ENCODE measurements at regions not wholly inside any gene's neighbourhood (a gene's known extent, or its start where the extent isn't known, plus 50 kb on each side); places are given as distances from the start of the nearest gene placed in this dataset.
"Not testable (repeated sequence)": the region's sequence is repeated elsewhere in the genome, so short reads cannot be mapped to it uniquely, and the experiment has no call there.

DNA sequence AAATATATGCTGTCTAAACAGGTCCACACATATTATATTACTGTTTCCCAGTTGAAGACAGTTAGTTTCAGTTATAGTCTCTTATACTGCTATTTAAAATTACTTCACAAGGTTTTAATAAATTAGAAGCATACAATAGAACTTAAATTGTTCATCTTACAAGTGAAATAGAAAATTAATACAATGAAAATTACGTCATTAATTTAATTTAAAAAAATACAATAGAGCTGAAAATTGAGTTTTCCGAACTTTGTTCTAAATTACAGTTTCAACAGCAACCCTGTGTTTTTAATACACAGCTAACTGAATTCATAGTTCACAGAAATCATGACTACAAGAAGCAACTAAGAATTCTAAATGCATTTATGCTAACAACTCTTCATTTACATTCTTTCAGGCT lies 525.7 kb upstream of the FOXG1 start:
- DNase-seq (ENCODE audit: low read depth): no peak
- H3K4me3 ChIP-seq (ENCODE audit: low read length): no peak overlapping the region
- TF ChIP-seq, protein P1, sequence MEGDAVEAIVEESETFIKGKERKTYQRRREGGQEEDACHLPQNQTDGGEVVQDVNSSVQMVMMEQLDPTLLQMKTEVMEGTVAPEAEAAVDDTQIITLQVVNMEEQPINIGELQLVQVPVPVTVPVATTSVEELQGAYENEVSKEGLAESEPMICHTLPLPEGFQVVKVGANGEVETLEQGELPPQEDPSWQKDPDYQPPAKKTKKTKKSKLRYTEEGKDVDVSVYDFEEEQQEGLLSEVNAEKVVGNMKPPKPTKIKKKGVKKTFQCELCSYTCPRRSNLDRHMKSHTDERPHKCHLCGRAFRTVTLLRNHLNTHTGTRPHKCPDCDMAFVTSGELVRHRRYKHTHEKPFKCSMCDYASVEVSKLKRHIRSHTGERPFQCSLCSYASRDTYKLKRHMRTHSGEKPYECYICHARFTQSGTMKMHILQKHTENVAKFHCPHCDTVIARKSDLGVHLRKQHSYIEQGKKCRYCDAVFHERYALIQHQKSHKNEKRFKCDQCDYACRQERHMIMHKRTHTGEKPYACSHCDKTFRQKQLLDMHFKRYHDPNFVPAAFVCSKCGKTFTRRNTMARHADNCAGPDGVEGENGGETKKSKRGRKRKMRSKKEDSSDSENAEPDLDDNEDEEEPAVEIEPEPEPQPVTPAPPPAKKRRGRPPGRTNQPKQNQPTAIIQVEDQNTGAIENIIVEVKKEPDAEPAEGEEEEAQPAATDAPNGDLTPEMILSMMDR (conservative IDR thresholded peaks at IDR 0.05; ENCODE audit: low read depth, low read length): no peak

DNA sequence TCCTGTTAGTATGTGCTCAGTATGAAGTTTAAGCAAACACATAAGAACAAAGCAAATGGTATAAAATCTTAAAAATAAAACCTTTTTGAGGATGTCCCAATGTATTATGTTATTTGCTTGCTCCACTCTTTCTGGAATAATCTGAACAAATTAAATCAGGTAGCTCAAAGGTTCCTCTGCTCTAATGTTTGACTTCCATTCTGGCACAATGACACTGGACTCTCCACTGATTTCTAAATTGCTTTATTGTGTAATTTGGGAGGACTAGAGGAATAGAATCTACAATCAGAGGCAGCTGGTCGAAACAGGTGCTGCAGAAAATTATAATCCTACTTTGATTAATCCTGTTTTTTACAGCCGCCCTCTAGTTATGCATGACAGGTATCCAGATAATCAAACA lies 523.7 kb upstream of the FOXG1 start:
- TF ChIP-seq, protein P1 (conservative IDR thresholded peaks at IDR 0.05; ENCODE audit: low read depth, low read length): no peak

DNA sequence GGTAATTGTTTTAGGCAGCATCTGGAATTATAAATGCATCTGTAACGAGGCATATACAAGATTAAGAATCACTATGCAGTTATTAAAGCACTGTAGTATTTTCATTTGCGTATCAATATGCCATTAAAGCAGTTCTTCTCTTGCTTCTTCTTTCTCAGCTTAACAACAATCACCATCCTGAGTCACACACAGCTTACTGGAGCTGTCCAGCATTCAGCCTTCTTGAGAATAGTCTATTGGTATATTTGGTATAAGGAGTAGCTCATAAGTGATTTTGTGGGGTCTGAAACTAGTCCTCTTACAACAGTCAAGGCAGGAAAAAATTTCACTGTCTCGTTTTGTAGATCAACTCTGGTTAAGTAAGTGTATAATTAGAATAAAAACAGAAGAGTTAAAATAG lies 523.0 kb upstream of the FOXG1 start:
- H3K4me3 ChIP-seq (ENCODE audit: low read length): no peak overlapping the region
- TF ChIP-seq, protein P1 (conservative IDR thresholded peaks at IDR 0.05; ENCODE audit: low read depth, low read length): no peak
- DNase-seq (ENCODE audit: low read depth): no peak

More for the DNA sequence above, 523.7 kb upstream of the FOXG1 start:
- no peak for DNase-seq (ENCODE audit: low read depth)
- no peak overlapping the region for H3K4me3 ChIP-seq (ENCODE audit: low read length)

DNA sequence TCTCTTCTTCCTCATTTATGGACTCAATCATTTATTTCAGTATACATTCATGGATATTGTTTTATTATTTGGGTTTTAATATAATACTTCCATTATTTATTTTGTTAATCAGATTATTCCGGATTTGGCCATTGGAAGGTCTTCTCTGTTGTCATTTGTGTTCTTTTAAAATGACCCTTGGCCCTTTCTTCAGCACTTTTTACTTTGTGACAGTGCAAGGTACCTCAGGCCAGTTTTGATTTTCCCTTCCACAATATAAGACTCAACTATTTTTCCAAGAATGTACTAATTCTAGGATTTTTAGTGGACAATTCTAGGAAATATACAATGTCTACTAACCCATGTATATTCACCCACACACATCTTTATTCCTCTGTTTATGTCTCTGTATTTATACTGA lies 521.4 kb upstream of the FOXG1 start:
- no peak overlapping the region for H3K4me3 ChIP-seq (ENCODE audit: low read length)
- TF ChIP-seq, protein P1 (conservative IDR thresholded peaks at IDR 0.05; ENCODE audit: low read depth, low read length): no peak
- DNase-seq (ENCODE audit: low read depth): no peak

DNA sequence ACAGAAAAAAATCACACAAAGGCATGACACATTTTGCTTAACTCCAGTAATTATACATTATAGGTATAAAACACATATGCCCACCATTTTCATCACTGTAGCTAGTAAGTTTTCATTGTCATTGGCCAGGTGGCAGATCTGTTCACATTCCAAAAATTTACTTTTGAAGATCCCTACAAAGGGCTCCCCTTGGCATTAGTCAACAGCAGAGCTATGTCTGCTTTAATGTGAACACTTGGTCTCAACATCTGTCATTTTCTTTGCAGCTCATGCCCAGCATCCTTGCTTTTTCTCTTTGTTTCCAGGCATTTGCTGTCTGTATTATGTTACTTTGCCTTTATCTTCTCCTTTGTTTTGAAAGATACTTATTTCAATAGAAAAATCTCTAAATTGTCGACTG lies 519.1 kb upstream of the FOXG1 start:
- no peak for DNase-seq (ENCODE audit: low read depth)
- TF ChIP-seq, protein P1 (conservative IDR thresholded peaks at IDR 0.05; ENCODE audit: low read depth, low read length): no peak
- no peak overlapping the region for H3K4me3 ChIP-seq (ENCODE audit: low read length)

DNA sequence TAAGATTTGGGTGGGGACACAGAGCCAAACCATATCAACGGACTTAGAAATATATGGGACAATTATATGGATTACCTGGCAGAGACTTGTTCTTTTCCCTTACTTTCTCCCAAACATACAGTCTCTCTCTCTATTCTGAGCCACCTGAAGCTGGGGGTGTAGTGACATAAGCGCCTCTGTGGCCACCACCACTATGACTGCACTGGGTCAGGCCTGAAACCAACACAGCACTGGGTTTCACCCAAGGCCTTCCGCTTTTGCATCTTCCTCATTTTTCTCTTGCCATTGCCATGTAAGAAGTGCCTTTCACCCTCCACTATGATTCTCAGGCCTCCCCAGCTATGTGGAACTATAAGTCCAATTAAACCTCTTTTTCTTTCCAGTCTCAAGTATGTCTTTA lies 514.5 kb upstream of the FOXG1 start:
- not testable (repeated sequence) for DNase-seq (ENCODE audit: low read depth); H3K4me3 ChIP-seq (ENCODE audit: low read length)

DNA sequence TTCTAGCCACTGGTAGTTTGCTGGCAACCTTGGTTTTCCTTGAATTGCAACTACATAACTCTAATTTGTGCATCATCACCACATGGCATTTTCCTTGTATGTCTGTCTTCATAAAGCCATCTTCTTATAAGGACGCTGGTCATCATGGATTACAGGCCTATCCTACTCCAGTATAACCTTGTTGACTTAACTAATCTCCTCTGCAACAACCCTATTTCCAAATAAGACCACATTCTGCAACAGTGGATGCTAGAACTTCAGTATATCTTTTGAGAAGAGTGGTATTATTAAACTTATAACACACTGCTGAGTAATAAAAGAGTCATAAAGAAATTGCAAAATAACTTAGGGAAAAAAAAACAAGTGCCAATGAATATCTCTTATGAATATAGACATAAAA lies 511.8 kb upstream of the FOXG1 start:
- TF ChIP-seq, protein P1 (conservative IDR thresholded peaks at IDR 0.05; ENCODE audit: low read depth, low read length): no peak
- DNase-seq (ENCODE audit: low read depth): no peak
- no peak overlapping the region for H3K4me3 ChIP-seq (ENCODE audit: low read length)

DNA sequence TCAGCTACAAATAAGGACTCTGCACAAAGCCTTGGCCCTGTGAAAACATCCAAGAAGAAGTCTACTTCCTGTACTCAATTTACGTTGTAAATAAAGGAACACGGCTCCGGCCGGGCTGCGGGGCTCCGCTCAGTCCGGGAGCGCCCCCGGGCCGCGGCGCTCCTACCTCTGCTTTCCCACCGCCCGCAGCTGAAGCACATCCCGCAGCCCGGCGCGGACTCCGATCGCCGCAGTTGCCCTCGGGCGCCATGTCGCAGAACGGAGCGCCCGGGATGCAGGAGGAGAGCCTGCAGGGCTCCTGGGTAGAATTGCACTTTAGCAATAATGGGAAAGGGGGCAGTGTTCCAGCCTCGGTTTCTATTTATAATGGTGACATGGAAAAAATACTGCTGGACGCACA lies 502.3 kb upstream of the FOXG1 start:
- no peak overlapping the region for H3K4me3 ChIP-seq (ENCODE audit: low read length)
- TF ChIP-seq, protein P1 (conservative IDR thresholded peaks at IDR 0.05; ENCODE audit: low read depth, low read length): no peak
- no peak for DNase-seq (ENCODE audit: low read depth)
